HCEC 1CT (cell line): ENCODE measurements at regions not wholly inside any gene's neighbourhood (a gene's known extent, or its start where the extent isn't known, plus 50 kb on each side); places are given as distances from the start of the nearest gene placed in this dataset.
"Not testable (repeated sequence)": the region's sequence is repeated elsewhere in the genome, so short reads cannot be mapped to it uniquely, and the experiment has no call there.

ENCODE experiments used
- DNase-seq: peaks from one replicate; pipeline ENCODE4 v3.0.0-alpha.2; 2017

DNA sequence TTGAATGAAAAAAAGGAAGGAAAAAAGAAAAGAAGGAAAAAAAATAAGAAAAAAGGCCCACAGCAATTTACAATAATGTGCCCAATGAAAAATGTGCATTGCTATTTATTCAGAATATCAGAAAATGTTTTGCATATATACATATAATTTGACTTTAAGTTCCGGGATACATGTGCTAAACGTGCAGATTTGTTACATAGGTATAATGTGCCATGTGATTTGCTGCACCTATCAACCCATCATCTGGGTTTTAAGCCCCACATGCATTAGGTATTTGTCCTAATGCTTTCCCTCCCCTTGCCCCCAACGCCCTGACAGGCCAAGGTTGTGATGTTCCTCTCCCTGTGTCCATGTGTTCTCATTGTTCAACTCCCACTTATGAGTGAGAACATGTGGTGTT lies 738.0 kb upstream of the CDH6 start:
- not testable (repeated sequence) for DNase-seq

DNA sequence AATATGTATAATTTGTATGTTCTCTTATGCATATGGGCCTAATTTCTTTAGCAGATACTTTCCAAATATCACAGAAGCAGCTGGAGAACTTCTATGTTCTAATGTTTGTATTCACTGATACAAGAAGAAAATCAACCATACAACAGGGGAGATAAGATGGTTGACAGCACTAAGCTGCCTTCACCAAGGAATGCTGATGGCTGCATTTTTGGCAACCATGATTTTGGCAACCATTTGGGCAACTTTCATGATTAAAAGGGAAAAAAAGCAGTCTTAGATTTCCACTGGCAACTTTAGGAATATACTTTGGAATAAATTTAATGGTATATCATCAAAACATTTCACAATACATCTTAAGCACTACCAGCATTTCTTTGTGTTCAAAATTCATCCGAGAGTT lies 740.3 kb upstream of the CDH6 start:
- no peak for DNase-seq

DNA sequence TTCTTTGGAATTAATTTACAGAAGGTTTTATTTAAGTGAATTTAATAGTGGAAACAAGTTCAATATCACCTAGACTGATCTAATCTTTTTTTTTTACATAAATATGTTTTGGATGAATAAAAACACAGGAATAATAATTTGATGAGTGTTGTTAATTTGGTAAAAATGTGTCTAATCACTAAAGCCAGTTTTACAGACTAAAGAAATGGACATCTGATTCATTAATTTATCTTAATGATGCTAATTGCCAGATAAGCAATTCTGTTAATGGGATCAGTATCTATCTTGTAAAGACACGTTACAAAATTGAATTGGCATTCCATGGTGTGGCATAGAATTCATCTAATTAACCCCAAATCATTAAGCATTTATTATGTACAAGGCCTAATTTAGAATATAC lies 743.3 kb upstream of the CDH6 start:
- DNase-seq, result no peak

DNA sequence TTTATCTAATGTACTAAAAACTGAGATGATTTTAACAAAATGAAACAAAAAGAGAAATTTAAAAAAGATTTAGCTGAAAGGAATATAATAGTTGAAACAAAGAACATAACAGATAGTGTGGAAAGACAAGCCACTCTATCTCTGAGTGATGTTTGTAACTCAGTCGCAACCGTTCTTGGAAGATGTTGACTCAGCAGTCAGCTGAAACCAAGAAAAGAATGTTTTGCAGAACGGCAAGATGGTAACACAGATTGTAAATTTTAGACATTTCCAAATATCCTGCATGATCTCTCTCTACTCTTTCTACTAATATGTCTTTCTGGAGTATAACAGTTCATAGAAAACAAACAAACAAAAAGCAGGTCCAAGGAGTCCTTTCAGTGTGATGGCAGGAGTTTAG lies 746.1 kb upstream of the CDH6 start:
- DNase-seq, result no peak

DNA sequence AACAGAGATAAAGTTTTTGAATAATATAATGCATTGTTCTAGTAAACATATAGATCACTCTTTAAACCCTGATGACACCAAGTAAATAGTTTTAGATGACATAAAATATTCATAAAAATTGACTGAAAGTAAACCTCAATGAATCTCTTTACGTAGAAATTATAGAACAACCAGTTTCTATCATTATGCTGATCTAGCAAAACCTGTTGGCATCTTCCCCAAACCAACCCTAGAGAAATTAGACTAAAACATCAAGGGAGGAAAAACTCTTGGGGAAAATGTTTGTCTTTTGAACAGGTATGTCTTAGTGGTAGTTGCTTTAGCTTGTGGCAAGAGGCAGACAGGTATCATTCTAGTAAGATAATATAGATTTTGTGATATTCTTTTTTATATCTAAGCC lies 747.0 kb upstream of the CDH6 start:
- no peak for DNase-seq

GRCh38 chr5:30438785-30439184 lies 754.7 kb upstream of the CDH6 start:
- DNase-seq, result no peak

DNA sequence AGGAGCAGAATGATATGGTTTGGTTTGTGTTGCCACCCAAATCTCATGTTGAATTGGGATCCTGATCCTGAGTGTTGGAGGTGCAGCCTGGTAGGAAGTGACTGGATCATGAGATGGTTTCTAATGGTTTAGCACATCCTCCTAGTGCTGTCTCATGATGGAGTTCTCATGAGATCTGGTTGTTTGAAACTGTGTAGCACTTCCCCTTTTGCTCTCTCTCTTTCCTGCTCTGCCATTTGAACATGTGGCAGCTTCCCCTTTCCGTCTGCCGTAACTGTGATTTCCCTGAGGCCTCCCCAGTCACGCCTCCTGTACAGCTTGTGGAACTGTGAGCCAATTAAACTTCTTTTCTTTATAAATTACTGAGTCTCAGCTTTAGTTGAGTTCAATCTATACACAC lies 756.8 kb upstream of the CDH6 start:
- DNase-seq, result no peak

GRCh38 chr5:30428866-30429407 lies 764.5 kb upstream of the CDH6 start:
- DNase-seq, result not testable (repeated sequence)

DNA sequence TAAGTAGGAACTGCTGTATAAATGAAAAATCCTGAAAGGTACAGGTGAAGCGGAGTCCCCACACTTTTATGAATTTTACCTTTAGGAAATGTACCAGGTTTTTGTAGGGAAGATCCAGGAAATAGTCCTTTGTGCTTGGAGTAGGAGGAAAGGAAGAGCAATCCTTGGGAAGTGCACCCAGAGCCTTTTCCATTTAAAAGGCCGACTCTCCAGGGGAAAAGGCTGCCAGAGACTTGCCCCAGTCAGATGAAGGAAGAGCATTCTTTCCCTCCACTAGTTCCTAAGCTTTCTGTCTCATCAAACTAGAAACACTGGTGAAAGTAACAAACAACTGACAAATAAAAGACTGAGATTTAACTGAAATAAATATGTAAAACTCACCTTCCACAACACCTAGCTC lies 779.4 kb upstream of the CDH6 start:
- DNase-seq, result no peak

- no peak for DNase-seq
Observed at GRCh38 chr5:30413540-30413939, 779.9 kb upstream of the CDH6 start.

- DNase-seq, result no peak
Observed at GRCh38 chr5:30405821-30406220, 787.7 kb upstream of the CDH6 start.

DNA sequence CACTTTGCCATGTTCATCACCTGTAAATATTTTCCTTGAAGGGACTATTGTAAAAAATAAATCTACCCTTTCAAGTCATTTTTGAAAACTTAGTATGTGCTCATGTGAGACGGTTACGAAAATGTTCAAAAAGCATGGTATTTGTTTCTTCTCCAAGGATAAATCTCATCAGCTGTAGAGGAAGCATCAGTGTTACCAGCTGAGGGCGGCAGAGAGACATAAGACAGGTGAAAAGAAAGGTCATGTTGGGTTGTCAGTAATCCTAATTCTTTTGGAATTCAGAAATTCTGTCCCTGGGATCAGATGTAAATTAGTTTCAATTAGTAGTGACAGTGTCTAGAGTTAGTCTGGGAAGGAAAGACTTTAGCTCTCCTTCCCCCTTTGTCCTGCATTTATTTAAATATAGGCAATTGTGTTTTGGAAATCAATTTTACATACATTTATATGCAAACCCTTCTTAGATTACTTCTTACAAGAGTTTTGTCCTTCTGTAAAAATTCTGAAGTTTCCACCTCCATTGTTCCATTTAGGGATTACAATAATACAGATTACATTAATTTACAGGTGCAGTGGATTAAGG lies 791.9 kb upstream of the CDH6 start:
- no peak for DNase-seq

GRCh38 chr5:30398423-30398822 lies 795.1 kb upstream of the CDH6 start:
- no peak for DNase-seq

GRCh38 chr5:30392897-30393296 lies 800.6 kb upstream of the CDH6 start:
- no peak for DNase-seq

- DNase-seq, result no peak
Observed at GRCh38 chr5:30390095-30390494, 803.4 kb upstream of the CDH6 start.

DNA sequence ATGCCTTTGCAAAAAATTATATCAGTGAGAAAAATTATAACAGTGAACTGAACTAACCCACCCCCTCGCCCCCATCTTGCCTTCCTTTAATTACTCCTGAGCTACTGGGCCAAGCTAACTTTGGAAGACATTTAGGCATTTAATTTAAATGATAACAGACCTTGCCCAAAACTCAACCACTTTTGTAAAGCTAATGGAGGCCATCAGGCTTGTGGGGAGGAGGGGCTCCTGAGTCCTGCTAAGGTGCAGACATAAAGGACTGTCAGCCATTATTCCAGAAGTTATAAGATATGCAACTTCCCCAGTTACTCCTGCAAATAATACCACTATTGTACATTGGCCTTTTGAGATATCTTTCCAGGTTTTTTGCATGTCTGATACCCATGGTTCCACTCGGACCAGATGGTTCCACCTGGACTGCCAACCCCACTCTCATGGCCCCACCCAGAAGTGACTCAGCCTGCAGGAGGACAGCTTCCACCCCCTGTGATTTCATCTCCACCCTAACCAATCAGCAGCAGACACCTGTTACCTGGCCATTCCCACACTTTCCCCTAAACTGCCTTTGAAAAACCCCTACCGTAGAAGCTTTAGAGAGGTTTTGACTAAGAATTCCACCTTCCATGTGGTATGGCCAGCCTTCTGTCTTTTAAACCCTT lies 805.4 kb upstream of the CDH6 start:
- DNase-seq, result no peak

DNA sequence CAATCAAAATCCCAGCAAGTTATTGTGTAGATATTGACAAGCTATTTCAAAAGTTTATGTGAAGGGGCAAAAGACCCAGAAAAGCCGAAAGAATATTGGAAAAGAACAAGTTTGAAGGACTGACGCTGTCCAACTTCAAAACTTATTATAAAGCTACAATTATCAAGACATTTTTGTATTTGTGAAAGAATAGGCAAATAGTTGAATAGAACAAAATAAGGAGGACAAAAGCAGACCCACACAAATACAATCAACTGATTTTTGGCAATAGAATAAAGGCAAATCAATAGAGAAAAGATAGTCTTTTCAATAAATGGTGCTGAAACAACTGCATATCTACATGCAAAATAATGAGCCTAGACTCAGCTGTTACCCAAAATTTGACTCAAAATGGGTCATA lies 807.7 kb upstream of the CDH6 start:
- no peak for DNase-seq

- DNase-seq, result no peak
Observed at GRCh38 chr5:30384171-30384570, 809.3 kb upstream of the CDH6 start.

DNA sequence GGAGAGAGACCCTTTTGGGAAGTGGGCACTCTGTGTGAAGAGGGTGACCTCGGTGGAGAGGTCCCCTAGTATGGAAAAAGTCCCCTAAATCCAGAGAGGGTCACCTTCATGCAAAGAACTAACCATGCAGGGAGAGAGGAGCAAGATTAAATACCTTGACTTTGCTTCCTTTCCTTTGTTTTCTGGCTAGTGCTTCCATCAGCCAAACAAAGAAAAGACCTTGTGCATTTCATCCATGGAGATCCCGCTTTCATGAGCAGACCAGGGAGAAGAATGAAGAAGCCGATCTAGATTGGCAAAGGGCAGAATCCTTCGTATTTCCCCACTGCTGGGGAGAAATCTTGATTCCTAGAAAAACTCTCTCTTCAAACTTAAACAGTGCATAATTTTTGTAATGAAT lies 813.3 kb upstream of the CDH6 start:
- no peak for DNase-seq

DNA sequence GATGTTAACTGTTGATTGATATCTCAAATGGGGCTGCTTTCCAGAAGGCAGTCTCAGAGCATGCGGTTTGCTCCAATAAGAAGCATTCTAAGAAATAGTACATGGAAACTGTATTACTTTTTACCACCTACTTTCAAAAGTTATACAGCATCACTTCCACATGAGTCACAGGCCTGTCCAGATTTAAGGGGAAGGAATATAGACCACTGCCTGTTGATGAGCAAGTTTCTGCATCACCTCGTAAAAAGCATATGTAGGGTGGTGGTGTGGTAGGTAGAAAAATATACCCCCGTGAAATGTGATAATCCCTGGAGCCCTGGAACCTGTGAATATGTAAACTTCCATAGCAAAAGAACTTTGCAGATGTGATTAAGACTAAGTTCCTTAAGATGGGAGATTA lies 816.6 kb upstream of the CDH6 start:
- no peak for DNase-seq

DNA sequence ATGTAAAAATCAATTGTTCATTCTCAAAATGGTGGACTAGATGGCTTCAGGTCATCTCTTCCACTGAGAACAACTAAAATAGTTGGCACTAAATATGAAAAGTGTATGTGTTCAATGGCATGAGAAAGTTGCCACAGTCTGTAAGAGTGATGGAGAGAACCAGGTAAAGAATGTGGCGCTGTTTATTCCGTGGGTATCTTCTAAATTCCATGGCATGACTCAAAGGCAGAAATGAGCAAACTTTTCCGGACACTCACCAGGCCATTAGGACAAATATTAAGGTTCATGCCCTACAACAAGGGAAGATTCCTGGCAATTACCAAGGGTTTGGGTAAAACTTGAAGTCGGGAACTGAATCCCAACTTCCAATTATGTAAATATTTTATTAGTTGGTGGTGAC lies 825.4 kb upstream of the CDH6 start:
- DNase-seq, result no peak

DNA sequence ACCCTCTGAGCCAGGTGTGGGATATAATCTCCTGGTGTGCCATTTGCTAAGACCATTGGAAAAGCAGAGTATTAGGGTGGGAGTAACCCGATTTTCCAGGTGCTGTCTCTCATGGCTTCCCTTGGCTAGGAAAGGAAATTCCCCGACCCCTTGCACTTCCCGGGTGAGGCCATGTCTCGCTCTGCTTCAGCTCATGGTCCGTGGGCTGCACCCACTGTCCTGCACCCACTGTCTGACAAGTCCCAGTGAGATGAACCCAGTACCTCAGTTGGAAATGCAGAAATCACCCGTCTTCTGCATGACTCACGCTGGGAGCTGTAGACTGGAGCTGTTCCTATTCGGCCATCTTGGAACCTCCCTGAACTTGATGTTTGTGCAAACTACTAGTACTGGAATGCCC lies 828.5 kb upstream of the CDH6 start:
- not testable (repeated sequence) for DNase-seq

GRCh38 chr5:30357371-30357770 lies 836.1 kb upstream of the CDH6 start:
- no peak for DNase-seq

GRCh38 chr5:30355675-30356074 lies 837.8 kb upstream of the CDH6 start:
- DNase-seq, result no peak

DNA sequence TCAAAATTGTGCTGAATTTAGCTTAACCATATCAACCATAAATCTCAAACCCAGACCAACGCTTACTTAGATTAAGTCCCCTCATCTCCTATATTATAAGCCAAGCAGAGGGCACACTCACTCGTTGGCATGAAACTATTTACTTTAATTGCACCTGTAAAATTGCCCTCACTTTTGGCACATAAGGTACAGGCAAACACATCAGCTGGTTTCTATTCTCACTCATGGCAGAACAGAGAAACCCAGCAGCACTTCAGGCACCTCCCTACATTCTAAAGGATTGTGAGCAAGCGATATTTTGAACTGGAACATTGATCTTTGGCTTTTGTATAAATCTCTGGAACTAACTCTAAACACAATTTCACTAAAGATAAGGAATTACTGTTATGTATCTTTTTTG lies 845.6 kb upstream of the CDH6 start:
- no peak for DNase-seq
